ENCODE measurements at regions not wholly inside any gene's neighbourhood (a gene's known extent, or its start where the extent isn't known, plus 50 kb on each side); places are given as distances from the start of the nearest gene placed in this dataset.

DNA sequence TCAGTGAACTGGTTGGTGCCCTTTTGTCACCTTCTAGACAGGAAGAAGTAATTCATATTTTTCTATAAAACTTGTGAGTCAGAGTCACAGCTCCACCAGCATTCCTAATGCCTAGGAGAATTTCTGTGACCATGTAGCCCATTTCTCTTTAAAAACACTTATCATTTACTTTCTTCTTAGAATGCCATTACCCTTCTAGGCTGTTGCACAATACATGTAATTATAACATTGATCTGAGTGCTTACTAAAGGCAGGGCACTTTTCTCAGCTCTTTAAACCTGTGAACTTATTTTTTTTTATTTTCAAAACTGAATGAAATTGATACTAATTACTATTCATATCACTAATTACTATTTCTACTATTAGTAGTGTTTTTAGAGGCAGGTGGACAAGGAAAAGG, 373.7 kb downstream of the TLE4 start:
- intact Hi-C loops (cut with DNase I), result no loop called here
- no peak overlapping the region for H3K4me3 ChIP-seq

DNA sequence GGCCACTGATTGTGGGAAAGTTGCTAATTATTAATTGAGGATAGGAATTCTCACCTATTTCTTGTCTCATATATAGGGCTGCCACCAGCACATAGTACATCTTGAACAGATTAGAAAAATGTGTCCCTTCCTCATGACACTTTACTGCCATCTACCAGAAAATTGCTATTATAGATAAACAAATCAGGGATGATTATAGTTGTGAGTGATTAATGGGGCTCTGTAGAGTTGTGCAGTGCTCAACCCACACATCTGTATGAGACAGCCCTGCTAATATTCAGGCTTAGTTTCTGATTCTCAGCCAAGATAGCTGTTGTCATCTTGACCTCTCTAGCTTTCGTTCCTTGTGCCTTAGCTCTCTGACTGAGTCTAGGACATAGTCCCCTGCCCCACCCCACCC, 373.3 kb downstream of the TLE4 start:
- intact Hi-C loops (cut with DNase I), result no loop called here
- no peak for TF ChIP-seq POLR2A (IDR thresholded peaks at IDR 0.05)
- TF ChIP-seq, protein P1, sequence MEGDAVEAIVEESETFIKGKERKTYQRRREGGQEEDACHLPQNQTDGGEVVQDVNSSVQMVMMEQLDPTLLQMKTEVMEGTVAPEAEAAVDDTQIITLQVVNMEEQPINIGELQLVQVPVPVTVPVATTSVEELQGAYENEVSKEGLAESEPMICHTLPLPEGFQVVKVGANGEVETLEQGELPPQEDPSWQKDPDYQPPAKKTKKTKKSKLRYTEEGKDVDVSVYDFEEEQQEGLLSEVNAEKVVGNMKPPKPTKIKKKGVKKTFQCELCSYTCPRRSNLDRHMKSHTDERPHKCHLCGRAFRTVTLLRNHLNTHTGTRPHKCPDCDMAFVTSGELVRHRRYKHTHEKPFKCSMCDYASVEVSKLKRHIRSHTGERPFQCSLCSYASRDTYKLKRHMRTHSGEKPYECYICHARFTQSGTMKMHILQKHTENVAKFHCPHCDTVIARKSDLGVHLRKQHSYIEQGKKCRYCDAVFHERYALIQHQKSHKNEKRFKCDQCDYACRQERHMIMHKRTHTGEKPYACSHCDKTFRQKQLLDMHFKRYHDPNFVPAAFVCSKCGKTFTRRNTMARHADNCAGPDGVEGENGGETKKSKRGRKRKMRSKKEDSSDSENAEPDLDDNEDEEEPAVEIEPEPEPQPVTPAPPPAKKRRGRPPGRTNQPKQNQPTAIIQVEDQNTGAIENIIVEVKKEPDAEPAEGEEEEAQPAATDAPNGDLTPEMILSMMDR (IDR thresholded peaks at IDR 0.05), result peak in 1 of 6 experiments; percentile 15
- Histone ChIP-seq H3K4me3 (no peak overlapping the region), H3K9me3 (replicated peaks in 1 of 3) (no peaks in the 10 kb centered on the region), H3K27ac (no peak overlapping the region), H3K27me3 (no peaks in the 10 kb centered on the region), H3K36me3 (replicated peaks in 1 of 2) (no peaks in the 10 kb centered on the region), H3K4me1 (replicated peaks in 1 of 2) (no peaks in the 10 kb centered on the region)
- no peak for DNase-seq
- 29 to 52% (median 40%) methylated on average over 1 of the region's 1 CpG for WGBS, 4 donors

More for the DNA sequence above, 373.7 kb downstream of the TLE4 start:
- Histone ChIP-seq H3K4me1 (replicated peaks in 1 of 2) (no peaks in the 10 kb centered on the region), H3K27ac (no peak overlapping the region), H3K36me3 (replicated peaks in 1 of 2) (no peaks in the 10 kb centered on the region), H3K9me3 (replicated peaks in 1 of 3) (no peaks in the 10 kb centered on the region), H3K27me3 (no peaks in the 10 kb centered on the region)
- no peak for DNase-seq
- TF ChIP-seq, protein P1 (IDR thresholded peaks at IDR 0.05), result no peak

DNA sequence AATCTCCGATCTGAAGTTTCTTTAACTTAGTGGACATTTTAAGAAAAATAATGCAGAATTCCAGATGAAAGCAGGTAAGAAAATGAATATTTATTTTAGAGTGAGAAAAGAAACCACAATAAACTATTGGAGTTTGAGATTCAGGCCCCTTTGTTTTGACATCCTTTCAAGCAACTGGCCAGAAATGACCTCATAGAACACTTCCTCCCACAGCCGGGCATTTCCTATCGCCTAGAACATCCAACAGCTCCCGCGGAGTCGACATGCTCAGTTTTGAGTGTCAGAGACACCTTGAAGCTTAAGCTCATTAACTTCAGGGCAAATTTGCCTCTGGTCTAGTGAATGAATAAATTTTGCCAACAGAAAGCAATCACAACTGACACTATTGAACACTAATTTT, 369.2 kb downstream of the TLE4 start:
- WGBS, 4 donors, result 63 to 75% (median 73%) methylated on average over 6 of the region's 6 CpGs
- H3K36me3 ChIP-seq (replicated peaks in 1 of 2), result no peaks in the 10 kb centered on the region
- H3K4me3 ChIP-seq, result no peak overlapping the region
- H3K27me3 ChIP-seq, result no peaks in the 10 kb centered on the region
- intact Hi-C loops (cut with DNase I), result no loop called here
- no peaks in the 10 kb centered on the region for H3K9me3 ChIP-seq (replicated peaks in 1 of 3)
- H3K27ac ChIP-seq, result no peak overlapping the region
- DNase-seq, result no peak
- TF ChIP-seq POLR2A (IDR thresholded peaks at IDR 0.05), result no peak
- TF ChIP-seq, protein P1 (IDR thresholded peaks at IDR 0.05), result no peak
- no peaks in the 10 kb centered on the region for H3K4me1 ChIP-seq (replicated peaks in 1 of 2)

DNA sequence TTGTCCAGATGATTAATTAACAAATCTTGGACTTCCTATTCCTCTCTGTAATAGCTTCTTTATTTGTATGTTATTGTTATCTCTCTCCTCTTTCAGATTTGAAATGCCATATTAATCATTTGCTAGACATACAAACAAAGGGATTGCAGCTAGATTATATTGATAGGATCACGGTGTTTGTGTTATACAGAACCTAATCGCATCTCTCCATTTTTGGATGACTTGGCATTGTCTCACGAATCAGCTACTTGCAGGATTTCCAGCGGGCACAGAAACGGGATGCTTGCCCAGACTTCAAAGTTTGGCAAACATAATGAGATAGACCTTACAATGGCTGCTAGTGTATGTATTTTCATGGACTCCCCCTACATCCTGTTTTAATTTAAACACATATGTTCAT, 368.1 kb downstream of the TLE4 start:
- H3K9me3 ChIP-seq (replicated peaks in 1 of 3), result no peaks in the 10 kb centered on the region

More for the DNA sequence above, 368.1 kb downstream of the TLE4 start:
- intact Hi-C loops (cut with DNase I), result no loop called here
- Histone ChIP-seq H3K36me3 (replicated peaks in 1 of 2) (no peaks in the 10 kb centered on the region), H3K27me3 (no peaks in the 10 kb centered on the region), H3K27ac (no peak overlapping the region), H3K4me1 (replicated peaks in 1 of 2) (no peaks in the 10 kb centered on the region), H3K4me3 (no peak overlapping the region)
- TF ChIP-seq, protein P1 (IDR thresholded peaks at IDR 0.05), result no peak
- WGBS, 4 donors, result 45 to 57% (median 48%) methylated on average over 5 of the region's 5 CpGs
- peak in 1 of 7 donors; percentile 17 for DNase-seq

Measured in adrenal gland (tissue), 9 donors.